ENCODE measurements at regions not wholly inside any gene's neighbourhood (a gene's known extent, or its start where the extent isn't known, plus 50 kb on each side); places are given as distances from the start of the nearest gene placed in this dataset.

DNA sequence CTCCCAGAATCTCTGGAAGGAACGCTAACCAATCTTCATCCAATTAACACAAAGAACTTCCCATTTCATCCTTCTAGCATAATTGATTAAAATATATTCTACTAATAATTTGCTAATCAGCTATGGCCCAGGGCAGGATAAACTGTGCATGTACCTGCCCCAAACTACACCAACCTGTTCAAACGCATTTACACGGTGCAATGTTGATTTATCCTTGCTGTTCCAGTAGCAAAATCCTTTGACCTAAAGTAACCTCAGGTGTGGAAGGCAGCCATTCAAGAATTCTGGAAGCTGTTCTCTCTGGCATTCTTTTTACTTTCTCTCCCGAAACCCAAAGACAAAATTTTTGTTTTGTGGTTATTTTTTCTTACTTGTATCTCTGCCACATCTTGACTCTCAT is 309.4 kb downstream of the ZNF674 start:
- TF ChIP-seq, protein P1, sequence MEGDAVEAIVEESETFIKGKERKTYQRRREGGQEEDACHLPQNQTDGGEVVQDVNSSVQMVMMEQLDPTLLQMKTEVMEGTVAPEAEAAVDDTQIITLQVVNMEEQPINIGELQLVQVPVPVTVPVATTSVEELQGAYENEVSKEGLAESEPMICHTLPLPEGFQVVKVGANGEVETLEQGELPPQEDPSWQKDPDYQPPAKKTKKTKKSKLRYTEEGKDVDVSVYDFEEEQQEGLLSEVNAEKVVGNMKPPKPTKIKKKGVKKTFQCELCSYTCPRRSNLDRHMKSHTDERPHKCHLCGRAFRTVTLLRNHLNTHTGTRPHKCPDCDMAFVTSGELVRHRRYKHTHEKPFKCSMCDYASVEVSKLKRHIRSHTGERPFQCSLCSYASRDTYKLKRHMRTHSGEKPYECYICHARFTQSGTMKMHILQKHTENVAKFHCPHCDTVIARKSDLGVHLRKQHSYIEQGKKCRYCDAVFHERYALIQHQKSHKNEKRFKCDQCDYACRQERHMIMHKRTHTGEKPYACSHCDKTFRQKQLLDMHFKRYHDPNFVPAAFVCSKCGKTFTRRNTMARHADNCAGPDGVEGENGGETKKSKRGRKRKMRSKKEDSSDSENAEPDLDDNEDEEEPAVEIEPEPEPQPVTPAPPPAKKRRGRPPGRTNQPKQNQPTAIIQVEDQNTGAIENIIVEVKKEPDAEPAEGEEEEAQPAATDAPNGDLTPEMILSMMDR (IDR thresholded peaks at IDR 0.05): no peak
- TF ChIP-seq ZFX (IDR thresholded peaks at IDR 0.05; ENCODE audit: borderline replicate concordance): no peak
